ENCODE measurements at regions not wholly inside any gene's neighbourhood (a gene's known extent, or its start where the extent isn't known, plus 50 kb on each side); places are given as distances from the start of the nearest gene placed in this dataset.

DNA sequence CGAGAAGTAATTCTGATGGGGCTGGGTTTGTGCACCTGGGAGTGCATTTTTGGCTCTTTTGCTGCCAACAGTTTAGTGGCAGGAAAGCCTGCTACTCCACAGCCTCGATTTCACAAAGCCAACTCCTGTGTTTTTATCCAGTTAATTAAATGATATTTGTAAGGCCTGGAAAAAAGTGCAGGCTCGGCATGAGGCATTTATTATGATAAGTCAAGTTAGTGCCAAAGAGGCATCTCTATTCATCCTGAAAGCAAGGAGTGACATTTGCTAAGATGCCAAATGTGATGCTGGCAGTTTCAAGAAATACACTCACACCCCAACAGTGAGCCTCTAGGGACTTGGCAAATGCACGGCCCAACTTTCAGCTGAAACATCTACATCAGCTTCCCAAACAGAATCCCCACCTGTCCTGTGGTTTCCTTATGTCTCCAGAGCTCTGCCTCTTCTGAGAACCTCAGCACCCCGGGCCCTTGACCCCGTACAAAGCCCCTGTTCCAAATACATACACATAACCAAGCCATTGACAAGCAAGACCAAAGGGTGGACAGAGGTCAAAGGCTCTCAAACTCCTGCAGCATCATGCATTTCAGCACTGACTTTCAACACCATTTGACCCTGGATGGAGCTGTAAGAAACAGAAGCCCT, 955.1 kb upstream of the TMEM132C start:
- ChIA-PET CTCF (no interaction called here), POLR2A (ENCODE audit: unreplicated experiment) (no interaction called here)
- Histone ChIP-seq H3K27me3 (ENCODE audit: insufficient read depth, low read depth) (no peaks in the 10 kb centered on the region; the same call in 1 of the 2 replicates), H4K20me1 (ENCODE audit: insufficient read depth) (no peaks in the 10 kb centered on the region), H3F3A (ENCODE audit: insufficient read depth, low read depth) (no peaks in the 10 kb centered on the region), H2AFZ (no peak overlapping the region), H3K9me3 (ENCODE audit: insufficient read depth, low read depth) (no peaks in the 10 kb centered on the region), H3K79me2 (ENCODE audit: low read depth) (no peaks in the 10 kb centered on the region), H3K36me3 (ENCODE audit: low read depth) (no peaks in the 10 kb centered on the region), H3K4me3 (no peak overlapping the region), H3K27ac (no peak overlapping the region), H3K4me2 (no peak overlapping the region), H3K4me1 (replicated peaks; ENCODE audit: insufficient read depth) (no peaks in the 10 kb centered on the region), H3K9me2 (ENCODE audit: insufficient read depth) (peaks cover 4% of the 10 kb centered on the region; the same call in 1 of the 2 replicates)
- BruUV-seq (replicated peaks): no TSS peak
- intact Hi-C loops (cut with micrococcal nuclease; ENCODE audit: unreplicated experiment): no loop called here
- DNase-seq: no peak
- TF ChIP-seq EZH2 (IDR thresholded peaks at IDR 0.05; ENCODE audit: low read depth): no peak
- TF ChIP-seq, protein P1, sequence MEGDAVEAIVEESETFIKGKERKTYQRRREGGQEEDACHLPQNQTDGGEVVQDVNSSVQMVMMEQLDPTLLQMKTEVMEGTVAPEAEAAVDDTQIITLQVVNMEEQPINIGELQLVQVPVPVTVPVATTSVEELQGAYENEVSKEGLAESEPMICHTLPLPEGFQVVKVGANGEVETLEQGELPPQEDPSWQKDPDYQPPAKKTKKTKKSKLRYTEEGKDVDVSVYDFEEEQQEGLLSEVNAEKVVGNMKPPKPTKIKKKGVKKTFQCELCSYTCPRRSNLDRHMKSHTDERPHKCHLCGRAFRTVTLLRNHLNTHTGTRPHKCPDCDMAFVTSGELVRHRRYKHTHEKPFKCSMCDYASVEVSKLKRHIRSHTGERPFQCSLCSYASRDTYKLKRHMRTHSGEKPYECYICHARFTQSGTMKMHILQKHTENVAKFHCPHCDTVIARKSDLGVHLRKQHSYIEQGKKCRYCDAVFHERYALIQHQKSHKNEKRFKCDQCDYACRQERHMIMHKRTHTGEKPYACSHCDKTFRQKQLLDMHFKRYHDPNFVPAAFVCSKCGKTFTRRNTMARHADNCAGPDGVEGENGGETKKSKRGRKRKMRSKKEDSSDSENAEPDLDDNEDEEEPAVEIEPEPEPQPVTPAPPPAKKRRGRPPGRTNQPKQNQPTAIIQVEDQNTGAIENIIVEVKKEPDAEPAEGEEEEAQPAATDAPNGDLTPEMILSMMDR (conservative IDR thresholded peaks at IDR 0.05): no peak

DNA sequence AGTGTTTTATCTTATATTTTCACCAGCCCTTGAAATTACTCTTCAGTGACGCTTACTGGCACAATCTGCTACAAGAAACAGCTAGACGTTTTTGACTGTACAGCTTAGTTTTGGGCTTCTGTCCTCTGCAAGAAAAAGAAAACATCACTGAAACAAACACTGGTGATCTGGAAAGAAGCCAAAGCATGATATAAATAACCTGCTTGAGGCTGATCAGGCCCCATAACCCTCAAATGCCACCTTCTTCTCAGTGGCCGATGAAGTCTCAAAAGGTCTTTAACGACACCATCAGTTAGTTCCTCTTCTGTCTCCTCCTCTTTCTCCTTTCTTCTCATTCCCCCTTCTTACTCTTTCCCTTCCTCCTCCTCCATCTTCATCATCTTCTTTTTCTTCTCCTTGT, 942.3 kb upstream of the TMEM132C start:
- Histone ChIP-seq H3K27ac (no peak overlapping the region), H3K9me2 (ENCODE audit: insufficient read depth) (no peaks in the 10 kb centered on the region), H3K4me3 (no peak overlapping the region), H4K20me1 (ENCODE audit: insufficient read depth) (no peaks in the 10 kb centered on the region), H2AFZ (no peak overlapping the region), H3K9me3 (ENCODE audit: insufficient read depth, low read depth) (no peaks in the 10 kb centered on the region), H3K79me2 (ENCODE audit: low read depth) (no peaks in the 10 kb centered on the region), H3K36me3 (ENCODE audit: low read depth) (no peaks in the 10 kb centered on the region), H3K4me2 (no peak overlapping the region), H3K27me3 (ENCODE audit: insufficient read depth, low read depth) (0 out of 2 replicates have a peak, but pooled peaks cover 5% of the 10 kb centered on the region), H3F3A (ENCODE audit: insufficient read depth, low read depth) (no peaks in the 10 kb centered on the region), H3K4me1 (replicated peaks; ENCODE audit: insufficient read depth) (no peaks in the 10 kb centered on the region)
- DNase-seq: no peak
- TF ChIP-seq, protein P1 (conservative IDR thresholded peaks at IDR 0.05): no peak
- no peak for TF ChIP-seq EZH2 (IDR thresholded peaks at IDR 0.05; ENCODE audit: low read depth)
- no TSS peak for BruUV-seq (replicated peaks)
- ChIA-PET CTCF (no interaction called here), POLR2A (ENCODE audit: unreplicated experiment) (no interaction called here)
- intact Hi-C loops (cut with micrococcal nuclease; ENCODE audit: unreplicated experiment): no loop called here

DNA sequence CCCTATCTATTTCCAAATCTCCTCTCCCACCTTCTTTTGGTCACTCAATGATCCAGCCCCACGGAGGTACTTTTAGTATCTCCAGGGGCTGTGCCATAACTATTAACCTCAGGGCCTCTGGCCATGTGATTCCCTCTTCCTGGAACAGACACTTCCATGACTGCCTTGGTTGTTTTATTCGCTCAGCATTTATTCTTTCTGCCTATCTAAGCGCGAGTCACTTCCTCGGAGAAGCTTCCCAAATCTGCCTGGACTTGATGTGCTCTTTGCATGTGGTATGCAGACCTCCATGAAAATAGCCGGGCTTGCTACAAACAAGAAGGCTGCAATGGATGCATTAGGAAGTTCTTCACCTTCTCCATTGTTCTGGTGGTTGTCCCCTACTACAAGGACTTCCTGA, 939.0 kb upstream of the TMEM132C start:
- Histone ChIP-seq H3K9me3 (ENCODE audit: insufficient read depth, low read depth) (no peaks in the 10 kb centered on the region), H3K4me3 (no peak overlapping the region), H3F3A (ENCODE audit: insufficient read depth, low read depth) (no peaks in the 10 kb centered on the region), H3K27ac (no peak overlapping the region), H3K9me2 (ENCODE audit: insufficient read depth) (no peaks in the 10 kb centered on the region), H3K4me2 (no peak overlapping the region), H3K27me3 (ENCODE audit: insufficient read depth, low read depth) (0 out of 2 replicates have a peak, but pooled peaks cover 5% of the 10 kb centered on the region), H2AFZ (no peak overlapping the region), H3K4me1 (replicated peaks; ENCODE audit: insufficient read depth) (no peaks in the 10 kb centered on the region), H3K36me3 (ENCODE audit: low read depth) (no peaks in the 10 kb centered on the region), H4K20me1 (ENCODE audit: insufficient read depth) (no peaks in the 10 kb centered on the region), H3K79me2 (ENCODE audit: low read depth) (no peaks in the 10 kb centered on the region)
- no TSS peak for BruUV-seq (replicated peaks)
- no peak for DNase-seq
- TF ChIP-seq, protein P1 (conservative IDR thresholded peaks at IDR 0.05): no peak
- no peak for TF ChIP-seq EZH2 (IDR thresholded peaks at IDR 0.05; ENCODE audit: low read depth)
- ChIA-PET CTCF (no interaction called here), POLR2A (ENCODE audit: unreplicated experiment) (no interaction called here)
- intact Hi-C loops (cut with micrococcal nuclease; ENCODE audit: unreplicated experiment): no loop called here
